HepG2 (cell line): ENCODE measurements at regions not wholly inside any gene's neighbourhood (a gene's known extent, or its start where the extent isn't known, plus 50 kb on each side); places are given as distances from the start of the nearest gene placed in this dataset.
A peak's percentile ranks its signal among the peaks of the same experiment; 100 is the strongest.

Experiments
- ATAC-seq: fragments of 200-7000 bp; cut with Tn5 transposase; 3 replicates; pipeline ENCODE4 v1.9.1; 2020; ENCODE audit warnings: mild to moderate bottlenecking, moderate library complexity
- BruUV-seq: library from RNA; stranded (reverse); fragments of 400-500 nt; replicated peaks from 2 replicates; lab custom pipeline; 2021; lab: Mats Ljungman, UMichigan
- CTCF ChIA-PET: fragments of 300-600 bp; formaldehyde crosslinking; extraction: SDS; loops from one replicate; lab custom pipeline; 2021; ENCODE audit warnings: low total read pairs, inconsistent platforms, low intra/inter-chr PET ratio; lab: Yijun Ruan, JAX
- POLR2A ChIA-PET: fragments of 350-600 bp; sonication (Branson Sonifier 250); formaldehyde crosslinking; loops from one replicate; lab custom pipeline; 2020; ENCODE audit warnings: antibody characterized with exemption, inconsistent platforms; lab: Yijun Ruan, JAX
- DNase-seq: peaks from one replicate; pipeline ENCODE4 v3.0.0-alpha.2; 2015; ENCODE audit warnings: low spot score
- FAIRE-seq: peaks from 3 replicates; lab custom pipeline; 2011; peaks lifted over from hg19 to GRCh38; lab: Jason Lieb, UNC
- H2AFZ ChIP-seq: one replicate; pipeline ENCODE4 v1.6.1; 2011; ENCODE audit warnings: low read length, inconsistent platforms
- H3K27ac ChIP-seq: fragments of 300-600 bp; 3 replicates; pipeline ENCODE4 v1.8.0; 2011; ENCODE audit warnings: mixed run types, mild to moderate bottlenecking, mixed read lengths, low read length, inconsistent platforms; ENCODE audit not compliant: insufficient read depth; ENCODE audit errors: extremely low read length
- H3K27me3 ChIP-seq, 2 experiments: fragments of 200-600 bp in 1 of 2; 2 replicates in 1 of 2; 3 replicates in 1 of 2; pipeline versions ENCODE4 v1.6.0 to v1.8.0; 2011; ENCODE audit warnings: low read length in 2 of 2, mild to moderate bottlenecking in 2 of 2, moderate library complexity in 2 of 2, inconsistent platforms in 1 of 2; ENCODE audit not compliant: insufficient read depth in 2 of 2, control insufficient read depth in 1 of 2
- H3K36me3 ChIP-seq, 2 experiments: fragments of 200-600 bp in 1 of 2; replicated peaks in 1 of 2; 2 replicates in 1 of 2; 3 replicates in 1 of 2; pipeline versions ENCODE4 v1.5.1 to v1.8.0; 2011; ENCODE audit warnings: low read length in 2 of 2, inconsistent platforms in 1 of 2; ENCODE audit not compliant: insufficient read depth in 2 of 2, control insufficient read depth in 1 of 2
- H3K4me1 ChIP-seq: 2 replicates; pipeline ENCODE4 v1.5.1; 2012; ENCODE audit warnings: low read length, inconsistent platforms; ENCODE audit not compliant: insufficient read depth
- H3K4me2 ChIP-seq: 2 replicates; pipeline ENCODE4 v1.6.0; 2011; ENCODE audit warnings: low read depth, low read length, inconsistent platforms
- H3K4me3 ChIP-seq, 3 experiments: fragments of 200-600 bp in 1 of 3; sonication (generic), shearing (Covaris generic) in 1 of 3; replicated peaks in 1 of 3; 2 replicates each; pipeline ENCODE4 v1.5.1; 2011 to 2016; ENCODE audit warnings: low read length in 3 of 3, inconsistent platforms in 2 of 3, low read depth in 2 of 3, mild to moderate bottlenecking in 2 of 3, control low read depth in 1 of 3, mixed read lengths in 1 of 3; ENCODE audit not compliant: insufficient read depth in 1 of 3
- H3K79me2 ChIP-seq: one replicate; pipeline ENCODE4 v1.6.1; 2011; ENCODE audit warnings: low read length, inconsistent platforms; ENCODE audit not compliant: insufficient read depth
- H3K9ac ChIP-seq: 2 replicates; pipeline ENCODE4 v1.6.0; 2011; ENCODE audit warnings: mild to moderate bottlenecking, low read depth, low read length, inconsistent platforms; ENCODE audit not compliant: insufficient read depth
- H3K9me3 ChIP-seq: 2 replicates; pipeline ENCODE4 v1.5.1; 2012; ENCODE audit warnings: mild to moderate bottlenecking, low read length
- H4K20me1 ChIP-seq: 2 replicates; pipeline ENCODE4 v1.6.0; 2011; ENCODE audit warnings: inconsistent platforms, mild to moderate bottlenecking, low read length, moderate library complexity; ENCODE audit not compliant: insufficient read depth
- MAFF ChIP-seq: IDR thresholded peaks from 2 replicates; pipeline ENCODE4 v1.6.1; 2011; ENCODE audit warnings: low read depth, low read length, improper control_type of control experiment
- MAFK ChIP-seq, 2 experiments: IDR thresholded peaks in 1 of 2; conservative IDR thresholded peaks in 1 of 2; 2 replicates each; pipeline ENCODE4 v1.6.1; 2011; ENCODE audit warnings: improper control_type of control experiment in 2 of 2, low read length in 2 of 2
- PITX1 ChIP-seq: sonication (generic); formaldehyde crosslinking; IDR thresholded peaks from 2 replicates; pipeline ENCODE4 v1.5.1; 2020; ENCODE audit warnings: mild to moderate bottlenecking, missing genetic modification reagents
- ZBTB4 ChIP-seq: sonication (generic); formaldehyde crosslinking; IDR thresholded peaks from 2 replicates; pipeline ENCODE4 v1.4.0; 2020; ENCODE audit warnings: missing genetic modification reagents, mild to moderate bottlenecking, borderline replicate concordance
- ZNF691 ChIP-seq: sonication (generic); formaldehyde crosslinking; IDR thresholded peaks from 2 replicates; pipeline ENCODE4 v1.4.0; 2020; ENCODE audit warnings: missing genetic modification reagents, low read depth, mild to moderate bottlenecking, borderline replicate concordance
- WGBS: methylation state at CpG from one replicate; pipeline ENCODE4 v1.1.6; 2017; ENCODE audit warnings: low lambda C conversion rate; 5-methylcytosine and 5-hydroxymethylcytosine counted together
- in situ Hi-C: cut with HindIII; loops from 2 replicates; pipeline ENCODE4 v1.10.0; 2017; ENCODE audit warnings: low pct_unique_long_range_greater_than_20kb; ENCODE audit not compliant: extremely low pct_ligation_motif_present
- intact Hi-C: fragments of 100-400 bp; cut with micrococcal nuclease; formaldehyde crosslinking; loops from one replicate; pipeline ENCODE4 v1.10.0; 2022; ENCODE audit not compliant: unreplicated experiment
- TF ChIP-seq, protein P1 (sequence below): sonication (generic); formaldehyde crosslinking; IDR thresholded peaks from 2 replicates; pipeline ENCODE4 v1.4.0; 2020; ENCODE audit warnings: missing genetic modification reagents
- TF ChIP-seq, protein P2 (sequence below): IDR thresholded peaks from 2 replicates; pipeline ENCODE4 v1.6.1; 2016; ENCODE audit warnings: mild to moderate bottlenecking, missing biosample characterization, missing genetic modification reagents
- TF ChIP-seq, protein P3 (sequence below): sonication (generic); formaldehyde crosslinking; IDR thresholded peaks from 2 replicates; pipeline ENCODE4 v1.5.0; 2020; ENCODE audit warnings: missing genetic modification reagents

DNA sequence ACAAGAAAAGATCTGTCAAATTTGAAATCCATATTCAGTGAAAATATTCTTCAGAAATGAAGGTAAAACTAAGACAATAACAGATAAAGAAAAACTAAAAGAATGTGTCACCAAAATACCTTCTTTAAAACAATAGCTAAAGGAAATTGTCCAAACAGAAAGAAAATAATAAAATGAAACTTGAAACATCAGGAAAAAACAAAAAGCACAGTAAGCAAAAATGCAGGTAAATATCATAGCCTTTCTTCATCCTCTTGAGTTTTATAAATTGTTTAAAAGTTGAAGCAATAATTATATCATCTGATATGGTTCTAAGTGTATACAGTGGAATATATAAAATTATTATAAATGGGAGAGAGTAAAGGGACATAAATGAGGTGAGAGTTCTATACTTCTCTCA is 103.8 kb upstream of the PDE1A start:
- intact Hi-C loops = no loop called here
- BruUV-seq = no TSS peak
- Histone ChIP-seq H3K4me1 (no peaks in the 10 kb centered on the region), H3K9ac (no peak overlapping the region)
- no peak for TF ChIP-seq PITX1 (CRISPR knock-in tag)
- peak; percentile 69 for TF ChIP-seq MAFF
- TF ChIP-seq MAFK (conservative IDR thresholded peaks at IDR 0.05 in 1 of 2, IDR thresholded peaks at IDR 0.05 in 1 of 2; ENCODE audit: low read length in 2 of 2) = peak; percentile 56 to 76; a peak in 3 of 4 replicates
- TF ChIP-seq, all 625 proteins: peak for 2
- Histone ChIP-seq H3K36me3 (no peaks in the 10 kb centered on the region), H3K4me2 (no peak overlapping the region), H3K27me3 (no peaks in the 10 kb centered on the region), H3K4me3 (no peak overlapping the region), H3K27ac (no peak overlapping the region), H3K9me3 (peaks cover 7% of the 10 kb centered on the region; the same call in 1 of the 2 replicates), H2AFZ (no peak overlapping the region), H3K79me2 (no peaks in the 10 kb centered on the region), H4K20me1 (no peaks in the 10 kb centered on the region)
- ATAC-seq (no peak), DNase-seq (no peak), FAIRE-seq (no peak)
- in situ Hi-C loops = no loop called here
- ChIA-PET CTCF (no interaction called here), POLR2A (no interaction called here)

DNA sequence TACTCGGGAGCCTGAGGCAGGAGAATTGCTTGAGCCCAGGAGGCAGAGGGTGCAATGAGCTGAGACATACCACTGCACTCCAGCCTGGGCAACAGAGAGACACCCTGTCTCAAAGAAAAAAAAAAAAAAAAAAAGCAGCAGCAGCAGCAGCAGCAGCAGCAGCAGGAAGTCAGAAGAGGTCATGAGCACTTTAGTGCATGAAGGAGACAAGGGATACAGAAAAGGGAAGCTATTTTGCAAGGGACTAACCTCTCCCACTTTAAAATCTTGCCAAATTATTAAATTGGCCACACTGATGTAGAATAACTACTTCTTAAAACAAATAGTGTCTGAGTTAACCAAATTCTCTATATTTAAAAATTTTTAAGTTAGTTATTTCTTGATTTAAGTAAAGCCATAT is 113.4 kb upstream of the PDE1A start:
- no peaks in the 10 kb centered on the region for H3K4me1 ChIP-seq
- no peaks in the 10 kb centered on the region for H4K20me1 ChIP-seq
- ChIA-PET POLR2A (no interaction called here), CTCF (no interaction called here)
- intact Hi-C loops (no loop called here), in situ Hi-C loops (no loop called here)
- H3K4me3 ChIP-seq = no peak overlapping the region
- FAIRE-seq (no peak), DNase-seq (no peak), ATAC-seq (no peak)
- no peaks in the 10 kb centered on the region; a peak in 1 of 5 replicates for H3K27me3 ChIP-seq
- H3K79me2 ChIP-seq = no peaks in the 10 kb centered on the region
- H3K9me3 ChIP-seq = no peaks in the 10 kb centered on the region
- no TSS peak for BruUV-seq
- no peak overlapping the region for H3K9ac ChIP-seq
- no peak overlapping the region for H3K27ac ChIP-seq
- no peaks in the 10 kb centered on the region for H3K36me3 ChIP-seq
- WGBS = 0% methylated on average over 1 of the region's 1 CpG
- H3K4me2 ChIP-seq = no peak overlapping the region
- no peak overlapping the region for H2AFZ ChIP-seq
- TF ChIP-seq, protein P1, sequence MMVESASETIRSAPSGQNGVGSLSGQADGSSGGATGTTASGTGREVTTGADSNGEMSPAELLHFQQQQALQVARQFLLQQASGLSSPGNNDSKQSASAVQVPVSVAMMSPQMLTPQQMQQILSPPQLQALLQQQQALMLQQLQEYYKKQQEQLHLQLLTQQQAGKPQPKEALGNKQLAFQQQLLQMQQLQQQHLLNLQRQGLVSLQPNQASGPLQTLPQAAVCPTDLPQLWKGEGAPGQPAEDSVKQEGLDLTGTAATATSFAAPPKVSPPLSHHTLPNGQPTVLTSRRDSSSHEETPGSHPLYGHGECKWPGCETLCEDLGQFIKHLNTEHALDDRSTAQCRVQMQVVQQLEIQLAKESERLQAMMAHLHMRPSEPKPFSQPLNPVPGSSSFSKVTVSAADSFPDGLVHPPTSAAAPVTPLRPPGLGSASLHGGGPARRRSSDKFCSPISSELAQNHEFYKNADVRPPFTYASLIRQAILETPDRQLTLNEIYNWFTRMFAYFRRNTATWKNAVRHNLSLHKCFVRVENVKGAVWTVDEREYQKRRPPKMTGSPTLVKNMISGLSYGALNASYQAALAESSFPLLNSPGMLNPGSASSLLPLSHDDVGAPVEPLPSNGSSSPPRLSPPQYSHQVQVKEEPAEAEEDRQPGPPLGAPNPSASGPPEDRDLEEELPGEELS (CRISPR knock-in tag) = no peak
- TF ChIP-seq ZBTB4 (CRISPR knock-in tag) (no peak), ZNF691 (CRISPR knock-in tag) (no peak)
- TF ChIP-seq, protein P2, sequence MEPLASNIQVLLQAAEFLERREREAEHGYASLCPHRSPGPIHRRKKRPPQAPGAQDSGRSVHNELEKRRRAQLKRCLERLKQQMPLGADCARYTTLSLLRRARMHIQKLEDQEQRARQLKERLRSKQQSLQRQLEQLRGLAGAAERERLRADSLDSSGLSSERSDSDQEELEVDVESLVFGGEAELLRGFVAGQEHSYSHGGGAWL (CRISPR knock-in tag) = no peak
- TF ChIP-seq, protein P3, sequence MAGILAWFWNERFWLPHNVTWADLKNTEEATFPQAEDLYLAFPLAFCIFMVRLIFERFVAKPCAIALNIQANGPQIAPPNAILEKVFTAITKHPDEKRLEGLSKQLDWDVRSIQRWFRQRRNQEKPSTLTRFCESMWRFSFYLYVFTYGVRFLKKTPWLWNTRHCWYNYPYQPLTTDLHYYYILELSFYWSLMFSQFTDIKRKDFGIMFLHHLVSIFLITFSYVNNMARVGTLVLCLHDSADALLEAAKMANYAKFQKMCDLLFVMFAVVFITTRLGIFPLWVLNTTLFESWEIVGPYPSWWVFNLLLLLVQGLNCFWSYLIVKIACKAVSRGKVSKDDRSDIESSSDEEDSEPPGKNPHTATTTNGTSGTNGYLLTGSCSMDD (CRISPR knock-in tag) = no peak
